ENCODE measurements at regions not wholly inside any gene's neighbourhood (a gene's known extent, or its start where the extent isn't known, plus 50 kb on each side); places are given as distances from the start of the nearest gene placed in this dataset.

GRCh38 chr3:72327008-72327407 is 521.2 kb downstream of the SHQ1 start:
- no peak for DNase-seq (ENCODE audit: low read depth in 2 of 2)

GRCh38 chr3:72324253-72324811 is 523.9 kb downstream of the SHQ1 start:
- DNase-seq (ENCODE audit: low read depth in 2 of 2): no peak

GRCh38 chr3:72323773-72324172 is 524.5 kb downstream of the SHQ1 start:
- no peak for DNase-seq (ENCODE audit: low read depth in 2 of 2)

GRCh38 chr3:72322264-72322976 is 525.8 kb downstream of the SHQ1 start:
- DNase-seq (ENCODE audit: low read depth in 2 of 2): no peak

GRCh38 chr3:72320955-72321303 is 527.3 kb downstream of the SHQ1 start:
- DNase-seq (ENCODE audit: low read depth in 2 of 2): no peak

- DNase-seq (ENCODE audit: low read depth in 2 of 2): no peak
These were observed 527.9 kb downstream of the SHQ1 start for GRCh38 chr3:72320095-72320954.

- DNase-seq (ENCODE audit: low read depth in 2 of 2): no peak
These were observed 528.8 kb downstream of the SHQ1 start for GRCh38 chr3:72319194-72320094.

GRCh38 chr3:72318504-72319193 is 529.6 kb downstream of the SHQ1 start:
- DNase-seq (ENCODE audit: low read depth in 2 of 2): no peak

GRCh38 chr3:72317491-72317890 is 530.8 kb downstream of the SHQ1 start:
- no peak for DNase-seq (ENCODE audit: low read depth in 2 of 2)

GRCh38 chr3:72316501-72317279 is 531.6 kb downstream of the SHQ1 start:
- no peak for DNase-seq (ENCODE audit: low read depth in 2 of 2)

- no peak for DNase-seq (ENCODE audit: low read depth in 2 of 2)
These were observed 528.4 kb upstream of the PROK2 start for GRCh38 chr3:72313308-72313707.

- DNase-seq (ENCODE audit: low read depth in 2 of 2): no peak
These were observed 527.4 kb upstream of the PROK2 start for GRCh38 chr3:72312339-72312738.

GRCh38 chr3:72311425-72311824 is 526.5 kb upstream of the PROK2 start:
- no peak for DNase-seq (ENCODE audit: low read depth in 2 of 2)

- DNase-seq (ENCODE audit: low read depth in 2 of 2): no peak
These were observed 525.8 kb upstream of the PROK2 start for GRCh38 chr3:72310419-72311380.

GRCh38 chr3:72309661-72310418 is 524.9 kb upstream of the PROK2 start:
- DNase-seq (ENCODE audit: low read depth in 2 of 2): no peak

- no peak for DNase-seq (ENCODE audit: low read depth in 2 of 2)
These were observed 523.7 kb upstream of the PROK2 start for GRCh38 chr3:72308641-72309040.

GRCh38 chr3:72307438-72308115 is 522.6 kb upstream of the PROK2 start:
- no peak for DNase-seq (ENCODE audit: low read depth in 2 of 2)

- no peak for DNase-seq (ENCODE audit: low read depth in 2 of 2)
These were observed 521.9 kb upstream of the PROK2 start for GRCh38 chr3:72306800-72307341.

Data from activated CD8-positive, alpha-beta memory T cell treated with anti-CD3 and anti-CD28 coated beads for 4 hours (primary cell).